ENCODE measurements at regions not wholly inside any gene's neighbourhood (a gene's known extent, or its start where the extent isn't known, plus 50 kb on each side); places are given as distances from the start of the nearest gene placed in this dataset.

DNA sequence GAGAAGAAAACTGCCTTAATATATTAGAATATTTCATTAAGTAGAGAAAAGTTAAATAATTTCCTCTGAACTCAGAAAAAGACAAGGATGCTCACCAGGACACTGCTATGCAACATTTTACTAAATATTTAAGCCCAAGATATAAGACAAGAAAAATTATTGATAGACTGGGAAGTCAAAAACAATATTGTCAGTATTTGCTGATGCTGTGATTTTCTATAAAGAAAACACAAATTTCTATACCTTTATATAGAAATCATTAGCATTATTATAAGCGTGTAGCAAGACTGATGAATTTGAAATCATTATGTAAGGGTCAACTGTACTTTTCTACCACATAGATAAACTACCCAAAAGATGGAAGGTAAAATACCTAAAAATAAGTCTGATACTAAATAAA is 451.0 kb downstream of the RNF144A start:
- TF ChIP-seq POLR2AphosphoS5 (IDR thresholded peaks at IDR 0.05; ENCODE audit: low read depth, low read length) (no peak), TAF1 (IDR thresholded peaks at IDR 0.05; ENCODE audit: borderline replicate concordance, insufficient read depth, low read length) (no peak), SIN3A (IDR thresholded peaks at IDR 0.05; ENCODE audit: borderline replicate concordance, insufficient read depth, low read length) (no peak), FOXP2 (optimal IDR thresholded peaks at IDR 0.05; ENCODE audit: borderline replicate concordance, extremely low read depth, extremely low read length, insufficient read depth) (no peak)
- TF ChIP-seq, protein P1, sequence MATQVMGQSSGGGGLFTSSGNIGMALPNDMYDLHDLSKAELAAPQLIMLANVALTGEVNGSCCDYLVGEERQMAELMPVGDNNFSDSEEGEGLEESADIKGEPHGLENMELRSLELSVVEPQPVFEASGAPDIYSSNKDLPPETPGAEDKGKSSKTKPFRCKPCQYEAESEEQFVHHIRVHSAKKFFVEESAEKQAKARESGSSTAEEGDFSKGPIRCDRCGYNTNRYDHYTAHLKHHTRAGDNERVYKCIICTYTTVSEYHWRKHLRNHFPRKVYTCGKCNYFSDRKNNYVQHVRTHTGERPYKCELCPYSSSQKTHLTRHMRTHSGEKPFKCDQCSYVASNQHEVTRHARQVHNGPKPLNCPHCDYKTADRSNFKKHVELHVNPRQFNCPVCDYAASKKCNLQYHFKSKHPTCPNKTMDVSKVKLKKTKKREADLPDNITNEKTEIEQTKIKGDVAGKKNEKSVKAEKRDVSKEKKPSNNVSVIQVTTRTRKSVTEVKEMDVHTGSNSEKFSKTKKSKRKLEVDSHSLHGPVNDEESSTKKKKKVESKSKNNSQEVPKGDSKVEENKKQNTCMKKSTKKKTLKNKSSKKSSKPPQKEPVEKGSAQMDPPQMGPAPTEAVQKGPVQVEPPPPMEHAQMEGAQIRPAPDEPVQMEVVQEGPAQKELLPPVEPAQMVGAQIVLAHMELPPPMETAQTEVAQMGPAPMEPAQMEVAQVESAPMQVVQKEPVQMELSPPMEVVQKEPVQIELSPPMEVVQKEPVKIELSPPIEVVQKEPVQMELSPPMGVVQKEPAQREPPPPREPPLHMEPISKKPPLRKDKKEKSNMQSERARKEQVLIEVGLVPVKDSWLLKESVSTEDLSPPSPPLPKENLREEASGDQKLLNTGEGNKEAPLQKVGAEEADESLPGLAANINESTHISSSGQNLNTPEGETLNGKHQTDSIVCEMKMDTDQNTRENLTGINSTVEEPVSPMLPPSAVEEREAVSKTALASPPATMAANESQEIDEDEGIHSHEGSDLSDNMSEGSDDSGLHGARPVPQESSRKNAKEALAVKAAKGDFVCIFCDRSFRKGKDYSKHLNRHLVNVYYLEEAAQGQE (IDR thresholded peaks at IDR 0.05; ENCODE audit: insufficient read depth in 1 of 2, low read depth in 2 of 2, low read length in 2 of 2), result no peak

DNA sequence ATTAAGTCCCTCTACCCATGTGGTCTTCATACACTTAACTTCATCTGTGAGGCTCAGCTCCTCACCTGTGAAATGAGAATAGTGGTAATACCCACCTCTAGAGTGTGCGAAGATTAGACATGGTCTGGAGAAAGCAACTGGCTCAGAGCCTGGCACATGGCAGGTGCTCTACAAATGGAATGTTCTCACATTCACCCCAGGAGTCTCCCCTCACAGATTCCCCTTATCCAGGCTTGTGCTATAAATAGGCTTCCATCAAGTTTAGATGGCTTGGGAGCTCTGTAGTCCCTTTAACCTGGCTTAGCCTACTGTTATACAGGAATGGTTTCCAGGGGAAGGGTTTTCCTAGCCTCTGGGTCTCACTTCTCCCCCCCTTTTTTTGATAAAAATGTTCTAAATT is 455.9 kb downstream of the RNF144A start:
- TF ChIP-seq SIN3A (IDR thresholded peaks at IDR 0.05; ENCODE audit: borderline replicate concordance, insufficient read depth, low read length), result no peak
- TF ChIP-seq FOXP2 (optimal IDR thresholded peaks at IDR 0.05; ENCODE audit: borderline replicate concordance, extremely low read depth, extremely low read length, insufficient read depth), result no peak
- no peak for TF ChIP-seq TAF1 (IDR thresholded peaks at IDR 0.05; ENCODE audit: borderline replicate concordance, insufficient read depth, low read length)
- no peak for TF ChIP-seq POLR2AphosphoS5 (IDR thresholded peaks at IDR 0.05; ENCODE audit: low read depth, low read length)
- TF ChIP-seq, protein P1 (IDR thresholded peaks at IDR 0.05; ENCODE audit: insufficient read depth in 1 of 2, low read depth in 2 of 2, low read length in 2 of 2), result no peak

DNA sequence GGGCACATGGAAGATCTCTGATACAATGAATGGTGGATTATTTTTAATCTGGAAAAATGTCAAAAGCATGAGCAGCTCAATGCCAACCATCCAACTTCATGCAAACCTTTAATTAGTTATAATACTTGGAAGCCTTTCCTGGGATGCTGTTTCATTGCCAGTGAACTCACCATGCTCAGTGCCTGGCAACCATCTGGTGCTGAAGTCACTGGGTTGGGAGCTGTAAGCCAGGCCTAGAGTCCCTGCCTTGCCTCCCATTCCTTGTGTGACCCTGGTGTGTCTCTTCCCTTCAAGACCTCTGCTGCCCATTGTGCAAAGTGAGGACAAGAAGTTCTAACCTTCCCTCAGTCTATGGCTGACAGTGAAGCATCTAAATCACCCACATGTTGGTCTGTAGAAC is 458.7 kb downstream of the RNF144A start:
- TF ChIP-seq, protein P1 (IDR thresholded peaks at IDR 0.05; ENCODE audit: insufficient read depth in 1 of 2, low read depth in 2 of 2, low read length in 2 of 2), result no peak
- TF ChIP-seq FOXP2 (optimal IDR thresholded peaks at IDR 0.05; ENCODE audit: borderline replicate concordance, extremely low read depth, extremely low read length, insufficient read depth) (no peak), TAF1 (IDR thresholded peaks at IDR 0.05; ENCODE audit: borderline replicate concordance, insufficient read depth, low read length) (no peak), SIN3A (IDR thresholded peaks at IDR 0.05; ENCODE audit: borderline replicate concordance, insufficient read depth, low read length) (no peak), POLR2AphosphoS5 (IDR thresholded peaks at IDR 0.05; ENCODE audit: low read depth, low read length) (no peak)

DNA sequence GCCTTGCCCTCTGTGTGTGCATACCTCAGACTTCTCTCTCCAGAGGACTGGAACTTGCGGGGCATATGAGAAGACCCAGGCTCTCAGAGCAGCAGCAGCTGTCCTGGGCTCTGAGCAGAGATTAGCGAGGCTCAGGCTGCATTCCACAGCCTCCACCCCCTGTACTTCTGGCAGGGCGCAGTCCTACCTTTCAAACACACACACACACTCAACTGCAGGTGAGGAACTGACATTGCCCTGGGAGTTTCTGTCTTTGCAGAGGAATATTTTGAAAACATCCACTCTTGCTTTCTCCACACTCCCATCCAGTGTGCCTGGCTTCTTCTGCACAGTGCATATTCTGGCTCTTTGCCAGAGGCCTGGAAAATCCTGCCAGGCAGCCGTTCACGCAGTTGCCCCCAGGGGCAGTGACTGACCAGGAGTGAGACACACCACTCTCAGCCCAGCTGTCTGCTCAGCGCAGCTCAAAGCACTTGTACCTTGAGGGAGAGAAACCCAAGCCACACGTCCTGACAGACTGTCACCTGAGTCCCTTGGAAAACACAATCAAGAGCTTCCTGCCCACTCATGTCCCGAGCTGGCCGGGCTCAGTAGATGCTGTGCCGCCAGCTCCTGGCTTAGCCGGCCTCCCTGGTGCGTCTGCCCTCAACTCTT is 460.8 kb downstream of the RNF144A start:
- TF ChIP-seq TAF1 (IDR thresholded peaks at IDR 0.05; ENCODE audit: borderline replicate concordance, insufficient read depth, low read length) (no peak), SIN3A (IDR thresholded peaks at IDR 0.05; ENCODE audit: borderline replicate concordance, insufficient read depth, low read length) (no peak), POLR2AphosphoS5 (IDR thresholded peaks at IDR 0.05; ENCODE audit: low read depth, low read length) (no peak), FOXP2 (optimal IDR thresholded peaks at IDR 0.05; ENCODE audit: borderline replicate concordance, extremely low read depth, extremely low read length, insufficient read depth) (no peak)
- TF ChIP-seq, protein P1 (IDR thresholded peaks at IDR 0.05; ENCODE audit: insufficient read depth in 1 of 2, low read depth in 2 of 2, low read length in 2 of 2), result no peak
